ENCODE measurements at regions not wholly inside any gene's neighbourhood (a gene's known extent, or its start where the extent isn't known, plus 50 kb on each side); places are given as distances from the start of the nearest gene placed in this dataset.

- TF ChIP-seq CTCF (IDR thresholded peaks at IDR 0.05) (no peak), POLR2A (IDR thresholded peaks at IDR 0.05) (no peak)
Measured at GRCh38 chr2:226121046-226121738, 678.4 kb downstream of the IRS1 start.
